Renal pelvis (tissue), 1 donor: ENCODE measurements at regions not wholly inside any gene's neighbourhood (a gene's known extent, or its start where the extent isn't known, plus 50 kb on each side); places are given as distances from the start of the nearest gene placed in this dataset.
"Not testable (repeated sequence)": the region's sequence is repeated elsewhere in the genome, so short reads cannot be mapped to it uniquely, and the experiment has no call there.

Experiments
- DNase-seq: peaks from one replicate; pipeline ENCODE4 v3.0.0-alpha.2; 2013

- no peak for DNase-seq
Measured at GRCh38 chr3:84260596-84260995, 698.2 kb upstream of the CADM2 start.

GRCh38 chr3:84265768-84266167 lies 693.0 kb upstream of the CADM2 start:
- no peak for DNase-seq

- no peak for DNase-seq
Measured at GRCh38 chr3:84275532-84275931, 683.3 kb upstream of the CADM2 start.

- DNase-seq: no peak
Measured at GRCh38 chr3:84277562-84278224, 681.1 kb upstream of the CADM2 start.

- no peak for DNase-seq
Measured at GRCh38 chr3:84292128-84292527, 666.7 kb upstream of the CADM2 start.

GRCh38 chr3:84299329-84299728 lies 659.5 kb upstream of the CADM2 start:
- DNase-seq: no peak

- no peak for DNase-seq
Measured at GRCh38 chr3:84304214-84304613, 654.6 kb upstream of the CADM2 start.

- no peak for DNase-seq
Measured at GRCh38 chr3:84307339-84307738, 651.5 kb upstream of the CADM2 start.

GRCh38 chr3:84308379-84308778 lies 650.4 kb upstream of the CADM2 start:
- DNase-seq: no peak

- no peak for DNase-seq
Measured at GRCh38 chr3:84318273-84318809, 640.4 kb upstream of the CADM2 start.

GRCh38 chr3:84365563-84366278 lies 593.1 kb upstream of the CADM2 start:
- DNase-seq: not testable (repeated sequence)
